GM18505 (cell line): ENCODE measurements at regions not wholly inside any gene's neighbourhood (a gene's known extent, or its start where the extent isn't known, plus 50 kb on each side); places are given as distances from the start of the nearest gene placed in this dataset.
"Not testable (repeated sequence)": the region's sequence is repeated elsewhere in the genome, so short reads cannot be mapped to it uniquely, and the experiment has no call there.

ENCODE experiments used
- ATAC-seq: cut with Tn5 transposase; IDR thresholded peaks from one replicate; pipeline ENCODE4 v1.9.1; 2021; ENCODE audit not compliant: unreplicated experiment
- POLR2A ChIP-seq: IDR thresholded peaks from 4 replicates; pipeline ENCODE4 v1.6.1; 2011; ENCODE audit warnings: borderline replicate concordance; ENCODE audit not compliant: insufficient read depth, insufficient read length; ENCODE audit errors: extremely low read depth

DNA sequence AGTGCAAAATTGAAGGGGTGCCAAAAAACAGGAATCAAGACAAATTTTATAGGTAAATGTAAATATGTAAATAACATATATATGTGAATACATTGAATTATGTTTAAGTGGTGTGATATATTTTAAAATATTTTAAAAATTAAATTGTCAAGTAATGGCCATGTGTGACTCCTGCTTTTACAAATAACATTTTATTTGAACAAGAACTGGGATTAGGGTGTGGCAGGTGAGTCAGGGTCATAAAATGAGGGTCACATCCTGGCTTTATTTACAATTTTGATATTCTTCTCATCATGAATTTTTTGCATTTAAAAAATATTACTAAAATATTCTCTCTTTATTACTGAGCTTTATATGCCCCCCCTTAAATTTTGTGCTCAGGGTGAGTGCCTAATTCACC is 601.1 kb upstream of the MAN1A1 start:
- ATAC-seq = no peak
- no peak for TF ChIP-seq POLR2A

DNA sequence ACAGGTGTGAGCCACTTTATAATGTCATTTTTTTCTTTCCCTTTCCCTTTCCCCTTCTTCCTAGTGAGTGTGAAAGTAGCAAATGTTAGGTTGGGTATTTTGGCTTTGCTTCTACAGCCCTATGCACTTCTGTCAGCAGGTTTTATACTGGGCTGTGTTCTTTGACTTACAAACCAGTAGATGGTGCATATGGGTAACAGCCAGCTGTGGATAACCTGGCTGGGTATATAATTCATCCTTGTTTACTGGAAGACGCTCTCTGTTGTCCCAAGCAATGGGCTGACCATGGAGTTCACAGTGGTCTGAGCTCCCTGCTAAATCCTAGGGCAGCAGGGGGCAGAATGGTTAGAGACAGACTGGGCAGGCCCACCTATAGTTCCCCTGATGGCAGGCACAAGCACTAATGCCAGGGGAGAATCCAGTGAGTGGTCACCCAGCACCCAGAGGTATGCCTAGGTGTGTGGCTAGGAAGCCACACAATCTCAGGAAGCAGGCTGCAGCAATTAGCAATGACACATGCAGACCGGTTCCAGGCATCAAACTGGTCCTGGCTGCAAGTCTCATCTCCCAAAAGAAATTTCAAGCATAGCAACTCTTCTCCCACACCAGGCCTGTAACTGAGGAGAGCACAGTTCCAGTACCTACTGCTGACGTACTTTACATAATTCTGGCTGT is 592.7 kb upstream of the MAN1A1 start:
- TF ChIP-seq POLR2A = no peak
- no peak for ATAC-seq

DNA sequence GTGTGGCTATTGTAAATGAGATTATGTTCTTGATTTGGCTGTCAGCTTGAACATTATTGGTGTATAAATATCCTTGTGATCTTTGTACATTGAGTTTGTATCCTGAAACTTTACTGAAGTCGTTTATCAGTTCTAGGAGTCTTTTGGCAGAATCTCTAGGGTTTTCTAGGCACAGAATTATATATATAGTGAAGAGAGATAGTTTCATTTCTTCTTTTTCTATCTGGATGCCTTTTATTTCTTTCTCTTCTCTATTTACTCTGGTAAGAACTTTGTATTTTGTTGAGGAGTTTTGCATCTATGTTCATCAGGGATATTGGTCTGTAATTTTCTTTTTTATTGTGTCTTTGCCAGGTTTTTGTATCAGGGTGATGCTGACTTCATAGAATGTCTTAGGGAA is 589.2 kb upstream of the MAN1A1 start:
- TF ChIP-seq POLR2A = no peak
- ATAC-seq = no peak

DNA sequence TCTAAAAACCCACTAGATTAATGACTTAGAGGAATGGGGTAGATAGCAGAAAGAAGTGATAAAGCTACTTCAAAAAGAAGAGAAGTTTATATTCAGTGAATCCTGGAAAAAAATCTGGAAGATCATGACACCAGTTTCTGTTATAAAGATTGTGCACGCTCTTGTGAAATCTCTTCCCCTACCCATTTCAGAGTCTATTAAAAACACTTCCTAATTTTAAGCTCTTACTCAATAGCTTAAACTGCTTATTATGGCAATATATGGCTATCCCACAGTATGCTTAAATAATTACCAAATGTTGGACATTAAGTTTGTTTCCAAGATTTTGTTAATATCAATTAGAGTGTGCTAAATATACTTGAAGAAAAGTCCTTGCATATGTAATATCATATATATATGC is 585.3 kb upstream of the MAN1A1 start:
- ATAC-seq = no peak
- no peak for TF ChIP-seq POLR2A

DNA sequence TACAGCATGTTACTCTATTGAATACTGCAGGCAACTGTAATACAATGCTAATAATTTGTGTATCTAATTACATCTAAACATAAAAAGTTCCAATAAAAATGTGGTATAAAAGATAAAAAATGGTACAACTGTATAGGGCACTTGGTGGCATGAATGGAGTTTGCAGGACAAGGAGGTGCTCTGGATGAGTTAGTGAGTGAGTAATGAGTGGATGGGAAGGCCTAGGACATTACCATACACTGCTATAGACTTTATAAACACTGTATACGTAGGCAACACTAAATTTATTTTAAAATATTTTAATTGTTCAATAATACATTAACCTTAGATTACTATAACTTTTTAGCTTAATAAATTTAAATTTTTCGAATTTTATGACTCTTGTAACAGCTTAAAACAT is 579.6 kb upstream of the MAN1A1 start:
- ATAC-seq = no peak
- TF ChIP-seq POLR2A = no peak

DNA sequence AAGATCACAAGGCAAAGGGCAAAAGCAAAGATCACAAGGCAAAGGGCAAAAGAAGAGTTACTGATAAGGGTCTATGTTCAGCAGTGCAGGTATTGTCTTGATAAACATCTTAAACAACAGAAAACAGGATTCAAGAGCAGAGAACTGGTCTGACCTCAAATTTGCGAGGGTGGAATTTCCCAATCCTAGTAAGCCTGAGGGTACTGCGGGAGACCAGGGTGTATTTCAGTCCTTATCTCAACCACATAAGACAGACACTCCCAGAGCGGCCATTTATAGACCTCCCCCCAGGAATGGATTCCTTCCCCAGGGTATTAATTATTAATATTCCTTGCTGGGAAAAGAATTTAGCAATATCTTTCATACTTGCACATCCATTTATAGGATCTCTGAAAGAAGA is 575.3 kb upstream of the MAN1A1 start:
- not testable (repeated sequence) for ATAC-seq

DNA sequence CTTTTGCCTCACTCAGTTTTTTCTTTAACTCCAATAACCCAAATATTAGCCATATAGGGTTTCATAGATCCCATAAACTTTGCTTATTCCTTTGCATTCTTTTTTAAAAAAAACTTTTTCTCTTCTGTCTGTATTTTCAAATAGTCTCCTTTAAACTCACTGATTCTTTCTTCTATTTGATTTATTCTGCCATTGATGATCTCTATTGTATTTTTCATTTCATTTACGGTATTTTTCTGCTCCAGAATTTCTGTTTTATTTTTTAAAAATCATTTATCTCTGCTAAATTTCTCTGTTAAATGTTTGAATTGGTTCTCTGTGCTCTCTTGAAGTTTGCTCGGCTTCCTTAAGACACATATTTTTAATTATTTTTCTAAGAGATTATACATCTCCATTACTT is 573.3 kb upstream of the MAN1A1 start:
- ATAC-seq = no peak
- TF ChIP-seq POLR2A = no peak

DNA sequence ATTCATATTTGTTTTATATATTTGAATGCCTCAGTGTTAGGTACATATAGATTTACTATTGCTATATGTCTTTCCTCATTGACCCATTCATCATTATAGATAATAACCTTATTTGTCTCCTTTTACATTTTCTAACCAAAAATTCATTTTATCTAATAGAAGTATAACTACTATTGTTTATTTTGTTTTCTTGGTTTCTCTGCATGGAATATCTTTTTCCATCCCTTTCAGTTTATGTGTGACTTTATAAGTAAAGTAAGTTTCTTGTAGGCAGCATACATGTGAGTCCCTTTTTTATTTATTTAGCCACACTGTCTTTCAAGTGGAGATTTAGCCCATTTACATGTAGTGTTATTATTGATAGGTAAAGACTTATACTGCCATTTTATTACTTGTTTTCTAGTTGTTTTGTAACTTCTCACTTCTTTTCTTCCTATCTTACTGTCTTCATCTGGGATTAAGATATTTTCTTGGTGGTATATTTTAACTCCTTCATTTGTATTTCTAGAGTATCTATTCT is 572.0 kb upstream of the MAN1A1 start:
- no peak for TF ChIP-seq POLR2A
- ATAC-seq = no peak

DNA sequence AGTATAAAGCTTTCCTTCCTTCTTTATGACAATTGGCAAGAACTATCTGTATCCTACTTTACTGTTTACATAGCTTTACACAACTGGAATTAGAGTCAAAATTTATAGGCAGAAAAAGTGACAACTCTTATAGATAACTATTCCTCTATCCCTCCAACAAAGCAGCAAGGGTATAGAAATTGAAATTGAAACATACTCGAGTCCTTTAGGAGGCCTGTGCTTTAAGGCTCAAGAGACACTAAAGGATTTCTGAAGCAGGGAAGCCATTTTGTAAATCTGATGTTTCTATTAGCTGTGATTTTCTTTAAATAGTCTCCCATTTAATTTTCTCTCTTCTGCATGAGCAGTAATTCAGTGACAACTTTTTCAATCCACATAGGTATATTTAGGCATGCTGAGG is 567.6 kb upstream of the MAN1A1 start:
- no peak for TF ChIP-seq POLR2A
- ATAC-seq = no peak

DNA sequence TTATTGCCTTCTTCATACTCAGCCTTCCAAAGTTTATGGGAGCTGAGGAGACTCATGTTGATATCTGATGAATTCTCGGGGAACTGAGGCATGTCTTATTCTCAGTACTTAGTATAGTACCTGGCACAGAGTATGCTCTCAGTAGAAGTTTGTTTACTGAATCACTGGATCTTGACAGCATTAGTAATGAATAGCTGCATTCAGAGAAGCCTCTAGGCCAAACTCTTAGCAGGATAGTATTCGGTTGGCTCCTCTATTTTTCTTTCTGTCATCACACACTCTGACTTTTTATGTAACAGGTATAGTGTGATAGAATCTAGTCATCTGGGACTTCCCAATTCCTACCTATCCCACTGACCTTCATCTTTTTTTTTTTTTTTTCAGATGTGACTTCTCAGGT is 566.4 kb upstream of the MAN1A1 start:
- no peak for TF ChIP-seq POLR2A
- no peak for ATAC-seq

DNA sequence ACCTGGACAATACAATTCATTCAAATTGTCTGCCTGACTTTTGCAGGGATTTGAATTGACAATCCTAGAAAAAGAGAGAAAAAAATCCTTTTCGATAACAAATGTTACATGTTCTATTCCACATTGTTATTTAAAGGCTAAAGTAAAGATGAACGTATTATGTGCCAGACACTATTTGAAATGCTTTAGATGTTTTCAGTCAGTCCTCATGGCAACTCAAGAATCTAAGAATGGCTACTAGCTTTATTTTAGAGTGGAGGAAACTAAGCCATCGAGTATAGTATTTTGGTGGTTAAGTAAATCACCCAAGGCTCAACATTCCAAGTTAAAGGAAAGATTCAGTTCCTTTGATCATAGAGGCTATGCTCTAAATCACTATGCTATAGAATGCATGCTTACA is 558.6 kb upstream of the MAN1A1 start:
- TF ChIP-seq POLR2A = no peak
- ATAC-seq = no peak

DNA sequence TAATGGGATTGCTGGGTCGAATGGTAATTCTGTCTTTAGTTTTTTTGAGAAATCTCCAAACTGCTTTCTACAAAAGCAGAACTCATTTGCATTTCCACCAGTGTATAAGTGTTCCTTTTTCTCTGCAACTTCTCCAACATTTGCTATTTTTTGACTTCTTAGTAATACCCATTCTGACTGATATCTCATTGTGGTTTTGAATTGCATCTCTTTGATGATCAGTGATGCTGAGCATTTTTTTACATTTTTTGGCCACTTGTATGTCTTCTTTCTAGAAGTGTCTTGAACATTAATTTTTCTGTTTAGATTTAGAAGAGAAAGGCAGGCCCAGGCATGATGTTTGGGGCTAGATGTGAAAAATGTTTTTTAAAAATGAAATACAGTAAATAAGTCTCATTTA is 553.1 kb upstream of the MAN1A1 start:
- no peak for ATAC-seq

DNA sequence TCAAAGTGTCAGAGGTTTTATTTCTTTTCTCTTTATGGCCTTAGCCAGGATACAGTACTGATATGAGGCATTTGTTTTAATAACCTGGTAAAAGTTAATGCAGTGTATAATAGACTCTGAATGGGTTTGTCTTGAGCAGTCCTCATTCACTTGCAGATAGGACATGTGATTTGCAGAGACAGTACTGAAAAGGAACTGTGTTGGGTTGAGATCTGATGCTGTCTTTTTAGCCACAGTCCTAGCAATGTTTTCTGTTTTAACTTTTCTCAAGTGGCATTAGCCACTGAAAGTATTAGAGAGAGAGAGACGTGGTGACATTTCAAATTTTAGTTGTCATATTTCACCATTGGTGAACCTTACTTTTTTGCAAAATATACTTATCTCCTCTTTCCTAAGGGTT is 547.2 kb upstream of the MAN1A1 start:
- ATAC-seq = no peak
- no peak for TF ChIP-seq POLR2A

More for the DNA sequence above, 553.1 kb upstream of the MAN1A1 start:
- TF ChIP-seq POLR2A = no peak

DNA sequence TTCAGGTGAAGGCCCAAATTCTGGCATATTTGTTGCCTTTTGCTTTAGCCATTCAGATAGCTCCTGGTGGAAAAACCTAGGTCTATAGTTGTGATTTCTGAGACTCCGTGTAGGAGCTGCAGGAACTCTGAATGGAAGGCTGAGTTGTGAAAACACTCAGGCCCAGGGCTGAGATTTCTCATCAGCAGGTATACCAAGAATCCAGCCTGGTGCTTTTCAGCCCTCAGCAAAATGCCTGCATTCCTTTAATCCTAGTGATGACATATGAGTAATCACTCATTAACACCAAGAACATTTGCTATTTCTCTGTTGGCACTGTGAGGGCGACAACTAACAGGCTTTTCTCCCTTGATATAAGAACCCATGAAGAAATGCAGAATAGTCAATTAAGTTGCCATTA is 546.1 kb upstream of the MAN1A1 start:
- no peak for ATAC-seq
- TF ChIP-seq POLR2A = no peak

DNA sequence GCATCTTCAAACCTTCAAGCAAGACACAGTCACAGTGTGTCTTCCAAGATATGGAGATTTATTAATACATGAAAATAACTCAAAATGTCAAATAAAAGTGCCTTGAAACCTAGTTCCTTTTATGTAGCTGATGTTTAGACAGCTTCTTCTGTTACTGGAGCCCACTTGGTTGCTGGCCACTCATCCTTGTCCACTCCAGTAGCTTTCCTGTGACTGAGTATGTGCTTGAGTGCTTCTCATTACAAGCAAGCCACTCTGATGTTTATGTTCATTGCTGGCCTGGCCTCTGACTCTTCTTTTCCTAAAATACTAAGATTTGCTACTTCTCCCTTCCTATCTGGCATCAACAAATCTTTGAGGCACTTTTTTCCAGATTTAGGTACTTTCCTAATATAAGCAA is 545.2 kb upstream of the MAN1A1 start:
- TF ChIP-seq POLR2A = no peak
- ATAC-seq = no peak

DNA sequence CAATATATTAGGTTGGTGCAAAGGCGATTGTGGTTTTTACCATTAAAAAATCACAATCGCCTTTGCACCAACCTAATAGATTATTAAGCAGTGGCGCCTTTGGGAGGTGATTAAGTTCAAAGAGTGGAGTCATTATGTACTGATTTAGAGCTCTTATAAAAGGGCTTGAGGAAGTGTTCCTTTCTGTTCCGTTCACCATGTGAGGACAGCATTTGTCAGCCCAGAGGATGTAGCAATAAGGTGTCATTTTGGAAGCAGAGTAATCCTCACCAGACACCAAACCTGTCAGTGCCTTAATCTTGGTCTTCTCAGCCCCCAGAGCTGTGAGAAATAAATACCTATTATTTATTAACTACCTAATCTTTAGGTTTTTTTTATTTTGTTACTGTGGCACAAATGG is 542.1 kb upstream of the MAN1A1 start:
- ATAC-seq = no peak

DNA sequence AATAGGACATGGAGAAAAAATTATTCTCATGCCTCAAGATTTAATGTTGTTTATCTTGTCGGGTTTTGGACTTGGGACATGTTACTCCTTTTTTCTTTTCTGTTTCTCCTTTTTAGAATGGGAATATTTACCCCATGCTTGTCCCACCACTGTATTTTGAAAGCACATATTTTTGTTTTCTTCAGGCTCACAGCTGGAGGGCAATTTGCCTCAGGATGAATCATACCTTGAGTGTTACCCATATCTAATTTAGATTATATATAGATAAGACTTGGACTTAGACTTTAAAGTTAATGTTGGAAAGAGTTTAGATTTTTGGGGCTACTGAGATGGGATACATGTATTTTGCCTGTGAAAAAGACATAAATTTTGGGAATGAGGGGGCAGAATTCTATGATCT is 541.6 kb upstream of the MAN1A1 start:
- no peak for ATAC-seq
- TF ChIP-seq POLR2A = no peak

More for the DNA sequence above, 542.1 kb upstream of the MAN1A1 start:
- TF ChIP-seq POLR2A = no peak
